SK-N-SH (cell line): ENCODE measurements at regions not wholly inside any gene's neighbourhood (a gene's known extent, or its start where the extent isn't known, plus 50 kb on each side); places are given as distances from the start of the nearest gene placed in this dataset.

Experiments
- EP300 ChIP-seq, 2 experiments: IDR thresholded peaks; 2 replicates each; pipeline versions ENCODE4 v1.4.0 to v1.6.1; 2012; ENCODE audit warnings: borderline replicate concordance in 1 of 2, low read depth in 1 of 2, low read length in 1 of 2
- FOXJ3 ChIP-seq: sonication (generic); formaldehyde crosslinking; IDR thresholded peaks from 2 replicates; pipeline ENCODE4 v1.5.1; 2020; ENCODE audit warnings: mild to moderate bottlenecking, missing genetic modification reagents
- FOXM1 ChIP-seq: IDR thresholded peaks from 2 replicates; pipeline ENCODE4 v1.4.0; 2012; ENCODE audit warnings: low read depth, mild to moderate bottlenecking
- PBX3 ChIP-seq: IDR thresholded peaks from 2 replicates; pipeline ENCODE4; 2012
- POLR2AphosphoS5 ChIP-seq: IDR thresholded peaks from 2 replicates; pipeline ENCODE4 v1.6.1; 2012; ENCODE audit warnings: low read depth, low read length
- SIN3A ChIP-seq: IDR thresholded peaks from 2 replicates; pipeline ENCODE4 v1.6.1; 2012; ENCODE audit warnings: low read depth, mild to moderate bottlenecking, low read length, moderate library complexity, borderline replicate concordance
- SMC3 ChIP-seq: IDR thresholded peaks from 2 replicates; pipeline ENCODE4 v1.6.1; 2012; ENCODE audit warnings: low read depth, low read length, improper control_type of control experiment
- ZBTB33 ChIP-seq: IDR thresholded peaks from 2 replicates; pipeline ENCODE4 v1.4.0; 2012; ENCODE audit warnings: low read depth, borderline replicate concordance
- TF ChIP-seq, protein P1 (sequence below): fragments of 150-350 bp; IDR thresholded peaks from 2 replicates; pipeline ENCODE4 v1.6.1; 2016; ENCODE audit warnings: mild to moderate bottlenecking, low read depth, low read length
- TF ChIP-seq, protein P2 (sequence below): fragments of 200-600 bp; sonication (generic); IDR thresholded peaks from 2 replicates; pipeline ENCODE4 v1.6.1; 2017; ENCODE audit warnings: antibody characterized with exemption, mild to moderate bottlenecking, moderate library complexity

GRCh38 chr15:46277451-46277850, 642.6 kb downstream of the SQOR start:
- TF ChIP-seq FOXM1 = no peak
- TF ChIP-seq POLR2AphosphoS5 = no peak
- no peak for TF ChIP-seq EP300 (IDR thresholded peaks at IDR 0.05; ENCODE audit: borderline replicate concordance in 1 of 2, low read depth in 1 of 2, low read length in 1 of 2)
- no peak for TF ChIP-seq SMC3
- TF ChIP-seq, protein P1, sequence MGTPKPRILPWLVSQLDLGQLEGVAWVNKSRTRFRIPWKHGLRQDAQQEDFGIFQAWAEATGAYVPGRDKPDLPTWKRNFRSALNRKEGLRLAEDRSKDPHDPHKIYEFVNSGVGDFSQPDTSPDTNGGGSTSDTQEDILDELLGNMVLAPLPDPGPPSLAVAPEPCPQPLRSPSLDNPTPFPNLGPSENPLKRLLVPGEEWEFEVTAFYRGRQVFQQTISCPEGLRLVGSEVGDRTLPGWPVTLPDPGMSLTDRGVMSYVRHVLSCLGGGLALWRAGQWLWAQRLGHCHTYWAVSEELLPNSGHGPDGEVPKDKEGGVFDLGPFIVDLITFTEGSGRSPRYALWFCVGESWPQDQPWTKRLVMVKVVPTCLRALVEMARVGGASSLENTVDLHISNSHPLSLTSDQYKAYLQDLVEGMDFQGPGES = no peak
- TF ChIP-seq, protein P2, sequence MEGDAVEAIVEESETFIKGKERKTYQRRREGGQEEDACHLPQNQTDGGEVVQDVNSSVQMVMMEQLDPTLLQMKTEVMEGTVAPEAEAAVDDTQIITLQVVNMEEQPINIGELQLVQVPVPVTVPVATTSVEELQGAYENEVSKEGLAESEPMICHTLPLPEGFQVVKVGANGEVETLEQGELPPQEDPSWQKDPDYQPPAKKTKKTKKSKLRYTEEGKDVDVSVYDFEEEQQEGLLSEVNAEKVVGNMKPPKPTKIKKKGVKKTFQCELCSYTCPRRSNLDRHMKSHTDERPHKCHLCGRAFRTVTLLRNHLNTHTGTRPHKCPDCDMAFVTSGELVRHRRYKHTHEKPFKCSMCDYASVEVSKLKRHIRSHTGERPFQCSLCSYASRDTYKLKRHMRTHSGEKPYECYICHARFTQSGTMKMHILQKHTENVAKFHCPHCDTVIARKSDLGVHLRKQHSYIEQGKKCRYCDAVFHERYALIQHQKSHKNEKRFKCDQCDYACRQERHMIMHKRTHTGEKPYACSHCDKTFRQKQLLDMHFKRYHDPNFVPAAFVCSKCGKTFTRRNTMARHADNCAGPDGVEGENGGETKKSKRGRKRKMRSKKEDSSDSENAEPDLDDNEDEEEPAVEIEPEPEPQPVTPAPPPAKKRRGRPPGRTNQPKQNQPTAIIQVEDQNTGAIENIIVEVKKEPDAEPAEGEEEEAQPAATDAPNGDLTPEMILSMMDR = no peak
- no peak for TF ChIP-seq FOXJ3 (CRISPR knock-in tag)
- no peak for TF ChIP-seq ZBTB33
- TF ChIP-seq SIN3A = no peak
- no peak for TF ChIP-seq PBX3
